MM.1S (cell line): ENCODE measurements at regions not wholly inside any gene's neighbourhood (a gene's known extent, or its start where the extent isn't known, plus 50 kb on each side); places are given as distances from the start of the nearest gene placed in this dataset.

Experiments used
- DNase-seq: peaks from one replicate; pipeline ENCODE4 v3.0.0-alpha.2; 2015
- H2AFZ ChIP-seq: fragments of 300-600 bp; sonication (generic); 2 replicates; pipeline ENCODE4 v1.6.0; 2016; ENCODE audit warnings: antibody characterized with exemption, low read length
- H3F3A ChIP-seq: fragments of 300-600 bp; sonication (generic); 2 replicates; pipeline ENCODE4 v1.6.1; 2016; ENCODE audit warnings: mild to moderate bottlenecking, antibody characterized with exemption, low read length, moderate library complexity, mixed read lengths; ENCODE audit not compliant: insufficient read depth
- H3K27ac ChIP-seq: fragments of 300-600 bp; sonication (generic); 2 replicates; pipeline ENCODE4 v1.5.1; 2016; ENCODE audit warnings: mild to moderate bottlenecking, low read length
- H3K27me3 ChIP-seq: fragments of 300-600 bp; sonication (generic); replicated peaks from 2 replicates; pipeline ENCODE4 v1.6.0; 2016; ENCODE audit warnings: low read length; ENCODE audit not compliant: insufficient read depth
- H3K36me3 ChIP-seq: fragments of 300-600 bp; sonication (generic); replicated peaks from 2 replicates; pipeline ENCODE4 v1.6.1; 2016; ENCODE audit warnings: mild to moderate bottlenecking, low read length, mixed read lengths; ENCODE audit not compliant: insufficient read depth
- H3K4me1 ChIP-seq: fragments of 300-600 bp; sonication (generic); 2 replicates; pipeline ENCODE4 v1.6.1; 2016; ENCODE audit warnings: low read length, mixed read lengths
- H3K4me2 ChIP-seq: fragments of 300-600 bp; sonication (generic); 2 replicates; pipeline ENCODE4 v1.6.0; 2016; ENCODE audit warnings: low read depth, low read length
- H3K4me3 ChIP-seq: fragments of 300-600 bp; sonication (generic); 2 replicates; pipeline ENCODE4 v1.5.1; 2016; ENCODE audit warnings: low read length, mixed read lengths
- H3K79me2 ChIP-seq: fragments of 300-600 bp; sonication (generic); 2 replicates; pipeline ENCODE4 v1.6.1; 2016; ENCODE audit warnings: mixed run types, low read length, mixed read lengths
- H3K9ac ChIP-seq: fragments of 300-600 bp; sonication (generic); 2 replicates; pipeline ENCODE4 v1.6.1; 2016; ENCODE audit warnings: low read length, mixed read lengths
- H3K9me2 ChIP-seq: fragments of 300-600 bp; sonication (generic); replicated peaks from 2 replicates; pipeline ENCODE4 v1.6.1; 2016; ENCODE audit warnings: mild to moderate bottlenecking, low read length, mixed read lengths; ENCODE audit not compliant: insufficient read depth
- H3K9me3 ChIP-seq: fragments of 300-600 bp; sonication (generic); replicated peaks from 2 replicates; pipeline ENCODE4 v1.6.1; 2016; ENCODE audit warnings: mild to moderate bottlenecking, low read length, mixed read lengths; ENCODE audit not compliant: insufficient read depth
- H4K20me1 ChIP-seq: fragments of 300-600 bp; sonication (generic); 2 replicates; pipeline ENCODE4 v1.6.1; 2016; ENCODE audit warnings: mild to moderate bottlenecking, low read length, moderate library complexity, mixed read lengths; ENCODE audit not compliant: insufficient read depth
- CTCF ChIP-seq: fragments of 300-600 bp; sonication (generic); IDR thresholded peaks from 2 replicates; pipeline ENCODE4 v1.5.1; 2016; ENCODE audit warnings: antibody characterized with exemption, low read length, mixed read lengths
- EZH2 ChIP-seq: fragments of 300-600 bp; sonication (generic); optimal IDR thresholded peaks from 2 replicates; pipeline ENCODE3; 2017; ENCODE audit warnings: low read depth, mild to moderate bottlenecking, antibody characterized with exemption, low read length, mixed read lengths
- EZH2phosphoT487 ChIP-seq: fragments of 300-600 bp; sonication (generic); IDR thresholded peaks from 2 replicates; pipeline ENCODE4 v1.6.1; 2018; ENCODE audit warnings: antibody characterized with exemption, low read length

GRCh38 chr17:70988622-70989021 lies 819.3 kb downstream of the KCNJ2 start:
- Histone ChIP-seq H3K27ac (peak overlapping the region; percentile 62; the same call in 1 of the 2 replicates), H3K4me1 (no peaks in the 10 kb centered on the region; the same call in 1 of the 2 replicates), H3K9me3 (no peaks in the 10 kb centered on the region), H2AFZ (peak overlapping the region; percentile 0; the same call in 1 of the 2 replicates), H3K79me2 (no peaks in the 10 kb centered on the region), H3K27me3 (no peaks in the 10 kb centered on the region), H4K20me1 (no peaks in the 10 kb centered on the region), H3K9ac (no peak overlapping the region), H3K4me2 (0 out of 2 replicates have a peak overlapping the region, but pooled peaks have one; percentile 27), H3K4me3 (no peak overlapping the region), H3K9me2 (no peaks in the 10 kb centered on the region), H3K36me3 (no peaks in the 10 kb centered on the region), H3F3A (peaks cover 10% of the 10 kb centered on the region)
- TF ChIP-seq EZH2 (no peak), EZH2phosphoT487 (no peak), CTCF (no peak)
- DNase-seq = no peak

GRCh38 chr17:70989280-70989679 lies 819.9 kb downstream of the KCNJ2 start:
- Histone ChIP-seq H3K9me2 (no peaks in the 10 kb centered on the region), H3K4me3 (no peak overlapping the region), H3F3A (peaks cover 10% of the 10 kb centered on the region), H3K27ac (no peak overlapping the region), H2AFZ (no peak overlapping the region), H3K4me1 (no peaks in the 10 kb centered on the region; the same call in 1 of the 2 replicates), H3K27me3 (no peaks in the 10 kb centered on the region), H3K4me2 (no peak overlapping the region), H3K9me3 (no peaks in the 10 kb centered on the region), H4K20me1 (no peaks in the 10 kb centered on the region), H3K9ac (no peak overlapping the region), H3K36me3 (no peaks in the 10 kb centered on the region), H3K79me2 (no peaks in the 10 kb centered on the region)
- TF ChIP-seq EZH2phosphoT487 (no peak), CTCF (no peak), EZH2 (no peak)
- DNase-seq = no peak

- H4K20me1 ChIP-seq = no peaks in the 10 kb centered on the region
- H3K9ac ChIP-seq = no peak overlapping the region
- no peaks in the 10 kb centered on the region for H3K9me3 ChIP-seq
- no peaks in the 10 kb centered on the region for H3K27me3 ChIP-seq
- H3K36me3 ChIP-seq = no peaks in the 10 kb centered on the region
- H3F3A ChIP-seq = no peaks in the 10 kb centered on the region
- TF ChIP-seq EZH2 = no peak
- TF ChIP-seq CTCF = no peak
- TF ChIP-seq EZH2phosphoT487 = no peak
- no peak overlapping the region for H3K27ac ChIP-seq
- no peak overlapping the region for H3K4me3 ChIP-seq
- H3K4me2 ChIP-seq = no peak overlapping the region
- H3K9me2 ChIP-seq = no peaks in the 10 kb centered on the region
- H3K4me1 ChIP-seq = no peaks in the 10 kb centered on the region
- H3K79me2 ChIP-seq = no peaks in the 10 kb centered on the region
- no peak overlapping the region for H2AFZ ChIP-seq
- no peak for DNase-seq
Measured at GRCh38 chr17:70994194-70994593, 824.9 kb downstream of the KCNJ2 start.
